GM19351 (cell line): ENCODE measurements at regions not wholly inside any gene's neighbourhood (a gene's known extent, or its start where the extent isn't known, plus 50 kb on each side); places are given as distances from the start of the nearest gene placed in this dataset.
"Not testable (repeated sequence)": the region's sequence is repeated elsewhere in the genome, so short reads cannot be mapped to it uniquely, and the experiment has no call there.

Source experiments
- ATAC-seq: cut with Tn5 transposase; IDR thresholded peaks from one replicate; pipeline ENCODE4 v1.9.1; 2021; ENCODE audit warnings: mild to moderate bottlenecking, moderate library complexity; ENCODE audit not compliant: unreplicated experiment

- ATAC-seq: peak; percentile 87
Measured at GRCh38 chr9:21591221-21592062, 109.3 kb upstream of the IFNE start.

- ATAC-seq: no peak
Measured at GRCh38 chr9:21592063-21592338, 109.9 kb upstream of the IFNE start.

- ATAC-seq: no peak
Measured at GRCh38 chr9:21597284-21597683, 115.2 kb upstream of the IFNE start.

- ATAC-seq: no peak
Measured at GRCh38 chr9:21598749-21599148, 116.6 kb upstream of the IFNE start.

- no peak for ATAC-seq
Measured at GRCh38 chr9:21605489-21605931, 123.4 kb upstream of the IFNE start.

GRCh38 chr9:21607576-21607975 is 125.5 kb upstream of the IFNE start:
- ATAC-seq: no peak

GRCh38 chr9:21608200-21608599 is 126.1 kb upstream of the IFNE start:
- ATAC-seq: no peak

- no peak for ATAC-seq
Measured at GRCh38 chr9:21609506-21609905, 127.4 kb upstream of the IFNE start.

GRCh38 chr9:21611891-21612290 is 129.8 kb upstream of the IFNE start:
- no peak for ATAC-seq

GRCh38 chr9:21615018-21615417 is 132.9 kb upstream of the IFNE start:
- no peak for ATAC-seq

GRCh38 chr9:21615446-21615845 is 133.3 kb upstream of the IFNE start:
- no peak for ATAC-seq

- no peak for ATAC-seq
Measured at GRCh38 chr9:21616082-21616778, 134.1 kb upstream of the IFNE start.

- no peak for ATAC-seq
Measured at GRCh38 chr9:21624675-21625644, 142.8 kb upstream of the IFNE start.

- no peak for ATAC-seq
Measured at GRCh38 chr9:21626493-21626892, 144.4 kb upstream of the IFNE start.

- not testable (repeated sequence) for ATAC-seq
Measured at GRCh38 chr9:21628954-21629353, 146.8 kb upstream of the IFNE start.

- no peak for ATAC-seq
Measured at GRCh38 chr9:21634951-21635350, 152.8 kb upstream of the IFNE start.

- ATAC-seq: no peak
Measured at GRCh38 chr9:21638104-21638503, 156.0 kb upstream of the IFNE start.

GRCh38 chr9:21653091-21653490 is 149.3 kb upstream of the MTAP start:
- ATAC-seq: no peak

GRCh38 chr9:21653589-21653988 is 148.8 kb upstream of the MTAP start:
- no peak for ATAC-seq

- ATAC-seq: no peak
Measured at GRCh38 chr9:21656776-21657674, 145.4 kb upstream of the MTAP start.
